ENCODE measurements at regions not wholly inside any gene's neighbourhood (a gene's known extent, or its start where the extent isn't known, plus 50 kb on each side); places are given as distances from the start of the nearest gene placed in this dataset.

GRCh38 chrX:140360284-140360683, 144.6 kb downstream of the SOX3 start (continued):
- TF ChIP-seq ZBTB40 (IDR thresholded peaks at IDR 0.05; ENCODE audit: borderline replicate concordance): no peak
- TF ChIP-seq IRF3 (IDR thresholded peaks at IDR 0.05): no peak
- TF ChIP-seq RAD51 (IDR thresholded peaks at IDR 0.05): no peak
- TF ChIP-seq HDGF (IDR thresholded peaks at IDR 0.05): no peak
- TF ChIP-seq CHD4 (IDR thresholded peaks at IDR 0.05): no peak
- TF ChIP-seq CEBPZ (IDR thresholded peaks at IDR 0.05; ENCODE audit: low read depth, low read length): no peak
- TF ChIP-seq KLF5 (IDR thresholded peaks at IDR 0.05; ENCODE audit: partially characterized antibody): no peak
- TF ChIP-seq IKZF1 (conservative IDR thresholded peaks at IDR 0.05): no peak
- TF ChIP-seq EGR1 (IDR thresholded peaks at IDR 0.05; ENCODE audit: borderline replicate concordance in 1 of 2, low read depth in 2 of 2, low read length in 2 of 2): no peak
- TF ChIP-seq IRF5 (IDR thresholded peaks at IDR 0.05; ENCODE audit: borderline replicate concordance): no peak
- TF ChIP-seq ZNF24 (IDR thresholded peaks at IDR 0.05): no peak
- no peak for TF ChIP-seq MAX (IDR thresholded peaks at IDR 0.05; ENCODE audit: low read depth, low read length)
- no peak for TF ChIP-seq ATF3 (IDR thresholded peaks at IDR 0.05; ENCODE audit: borderline replicate concordance, extremely low read depth, low read depth, low read length)
